Osteoblast (primary cell): ENCODE measurements at regions not wholly inside any gene's neighbourhood (a gene's known extent, or its start where the extent isn't known, plus 50 kb on each side); places are given as distances from the start of the nearest gene placed in this dataset.
"Not testable (repeated sequence)": the region's sequence is repeated elsewhere in the genome, so short reads cannot be mapped to it uniquely, and the experiment has no call there.

Experiments used
- DNase-seq: peaks from one replicate; pipeline ENCODE4 v3.0.0; 2011; ENCODE audit warnings: low spot score, mixed read lengths; ENCODE audit not compliant: insufficient read length; ENCODE audit errors: missing footprints
- H2AFZ ChIP-seq: 2 replicates; pipeline ENCODE4 v1.6.0; 2011; ENCODE audit warnings: mild to moderate bottlenecking, low read length
- H3K27ac ChIP-seq: 2 replicates; pipeline ENCODE4 v1.5.1; 2011; ENCODE audit warnings: mild to moderate bottlenecking, low read depth, low read length, moderate library complexity
- H3K27me3 ChIP-seq: 2 replicates; pipeline ENCODE4 v1.6.0; 2012; ENCODE audit warnings: mild to moderate bottlenecking, control low read depth, inconsistent platforms, low read length, moderate library complexity; ENCODE audit not compliant: insufficient read depth
- H3K36me3 ChIP-seq: 2 replicates; pipeline ENCODE4 v1.5.1; 2011; ENCODE audit warnings: mild to moderate bottlenecking, low read length, control low read depth, moderate library complexity; ENCODE audit not compliant: insufficient read depth
- H3K4me1 ChIP-seq: 2 replicates; pipeline ENCODE4 v1.5.1; 2011; ENCODE audit warnings: mild to moderate bottlenecking, low read length, control low read depth, moderate library complexity; ENCODE audit not compliant: insufficient read depth
- H3K4me2 ChIP-seq: 2 replicates; pipeline ENCODE4 v1.6.0; 2011; ENCODE audit warnings: mild to moderate bottlenecking, low read length; ENCODE audit not compliant: insufficient read depth
- H3K4me3 ChIP-seq: fragments of 200-600 bp; sonication (generic); 3 replicates; pipeline ENCODE4 v1.5.1; 2012; ENCODE audit warnings: mild to moderate bottlenecking, low read length, inconsistent platforms; ENCODE audit not compliant: insufficient read depth
- H3K79me2 ChIP-seq: 2 replicates; pipeline ENCODE4 v1.6.0; 2012; ENCODE audit warnings: mild to moderate bottlenecking, low read length, control low read depth, inconsistent platforms; ENCODE audit not compliant: insufficient read depth
- H3K9me3 ChIP-seq: 2 replicates; pipeline ENCODE4 v1.5.1; 2011; ENCODE audit warnings: low read depth, low read length, control low read depth
- H4K20me1 ChIP-seq: 2 replicates; pipeline ENCODE4 v1.6.0; 2012; ENCODE audit warnings: mild to moderate bottlenecking, low read length, control low read depth; ENCODE audit not compliant: insufficient read depth
- CTCF ChIP-seq: IDR thresholded peaks from 2 replicates; pipeline ENCODE4 v1.5.1; 2011; ENCODE audit warnings: mild to moderate bottlenecking, low read depth, low read length, moderate library complexity; ENCODE audit errors: extremely low read depth

- H3K27me3 ChIP-seq = no peaks in the 10 kb centered on the region
- H3K36me3 ChIP-seq = no peaks in the 10 kb centered on the region
- no peaks in the 10 kb centered on the region for H3K9me3 ChIP-seq
- no peaks in the 10 kb centered on the region for H3K79me2 ChIP-seq
- H3K4me2 ChIP-seq = no peak overlapping the region
- no peak overlapping the region for H3K4me3 ChIP-seq
- H2AFZ ChIP-seq = no peak overlapping the region
- DNase-seq = no peak
- no peaks in the 10 kb centered on the region for H3K4me1 ChIP-seq
- no peak for TF ChIP-seq CTCF
- no peak overlapping the region for H3K27ac ChIP-seq
- H4K20me1 ChIP-seq = no peaks in the 10 kb centered on the region
Observed at GRCh38 chr2:53510401-53510800, 257.2 kb upstream of the CHAC2 start.

GRCh38 chr2:53509831-53510388, 257.7 kb upstream of the CHAC2 start:
- no peaks in the 10 kb centered on the region for H3K4me1 ChIP-seq
- H3K9me3 ChIP-seq = no peaks in the 10 kb centered on the region
- no peak overlapping the region for H3K4me3 ChIP-seq
- no peaks in the 10 kb centered on the region for H3K79me2 ChIP-seq
- no peak overlapping the region for H2AFZ ChIP-seq
- no peak for TF ChIP-seq CTCF
- H3K36me3 ChIP-seq = no peaks in the 10 kb centered on the region
- no peak overlapping the region for H3K27ac ChIP-seq
- H3K27me3 ChIP-seq = no peaks in the 10 kb centered on the region
- no peak overlapping the region for H3K4me2 ChIP-seq
- H4K20me1 ChIP-seq = no peaks in the 10 kb centered on the region
- DNase-seq = no peak

- Histone ChIP-seq H4K20me1 (no peaks in the 10 kb centered on the region), H3K4me3 (no peak overlapping the region), H3K4me2 (no peak overlapping the region), H3K79me2 (no peaks in the 10 kb centered on the region), H3K27me3 (no peaks in the 10 kb centered on the region), H3K9me3 (no peaks in the 10 kb centered on the region), H3K36me3 (no peaks in the 10 kb centered on the region), H3K27ac (no peak overlapping the region), H3K4me1 (no peaks in the 10 kb centered on the region), H2AFZ (no peak overlapping the region)
- no peak for TF ChIP-seq CTCF
- DNase-seq = no peak
Observed at GRCh38 chr2:53508667-53509066, 258.9 kb upstream of the CHAC2 start.

GRCh38 chr2:53507070-53507469, 260.5 kb upstream of the CHAC2 start:
- not testable (repeated sequence) for H3K79me2 ChIP-seq, H3K4me2 ChIP-seq, H3K4me1 ChIP-seq, H3K4me3 ChIP-seq, H3K36me3 ChIP-seq, H3K9me3 ChIP-seq, H3K27me3 ChIP-seq, H2AFZ ChIP-seq, DNase-seq, H4K20me1 ChIP-seq, H3K27ac ChIP-seq
